Nephron (organoid): ENCODE measurements at regions not wholly inside any gene's neighbourhood (a gene's known extent, or its start where the extent isn't known, plus 50 kb on each side); places are given as distances from the start of the nearest gene placed in this dataset.

Experiments used
- H3K27ac Mint-ChIP-seq, 3 experiments: 2 replicates each; pipeline ENCODE4 v1.8.0; 2020; ENCODE audit warnings: mixed read lengths in 3 of 3, mild to moderate bottlenecking in 2 of 3, moderate library complexity in 1 of 3
- H3K27me3 Mint-ChIP-seq: 2 replicates; pipeline ENCODE4 v1.8.0; 2021; ENCODE audit warnings: low read depth, mild to moderate bottlenecking, moderate library complexity, mixed read lengths
- H3K36me3 Mint-ChIP-seq: 2 replicates; pipeline ENCODE4 v1.8.0; 2020; ENCODE audit warnings: low read depth, mixed read lengths
- H3K4me1 Mint-ChIP-seq: 2 replicates; pipeline ENCODE4 v1.8.0; 2020; ENCODE audit warnings: mixed read lengths
- H3K4me3 Mint-ChIP-seq, 3 experiments: 2 replicates each; pipeline ENCODE4 v1.8.0; 2020; ENCODE audit warnings: mild to moderate bottlenecking in 3 of 3, mixed read lengths in 3 of 3, moderate library complexity in 2 of 3
- H3K9me3 Mint-ChIP-seq: 2 replicates; pipeline ENCODE4 v1.8.0; 2020; ENCODE audit warnings: mixed read lengths
- TF ChIP-seq, protein P1 (sequence below), 3 experiments: fragments of 200-600 bp; sonication (generic); IDR thresholded peaks; one replicate each; pipeline ENCODE4 v1.5.0; 2021; ENCODE audit warnings: antibody characterized with exemption in 3 of 3; ENCODE audit not compliant: unreplicated experiment in 3 of 3

DNA sequence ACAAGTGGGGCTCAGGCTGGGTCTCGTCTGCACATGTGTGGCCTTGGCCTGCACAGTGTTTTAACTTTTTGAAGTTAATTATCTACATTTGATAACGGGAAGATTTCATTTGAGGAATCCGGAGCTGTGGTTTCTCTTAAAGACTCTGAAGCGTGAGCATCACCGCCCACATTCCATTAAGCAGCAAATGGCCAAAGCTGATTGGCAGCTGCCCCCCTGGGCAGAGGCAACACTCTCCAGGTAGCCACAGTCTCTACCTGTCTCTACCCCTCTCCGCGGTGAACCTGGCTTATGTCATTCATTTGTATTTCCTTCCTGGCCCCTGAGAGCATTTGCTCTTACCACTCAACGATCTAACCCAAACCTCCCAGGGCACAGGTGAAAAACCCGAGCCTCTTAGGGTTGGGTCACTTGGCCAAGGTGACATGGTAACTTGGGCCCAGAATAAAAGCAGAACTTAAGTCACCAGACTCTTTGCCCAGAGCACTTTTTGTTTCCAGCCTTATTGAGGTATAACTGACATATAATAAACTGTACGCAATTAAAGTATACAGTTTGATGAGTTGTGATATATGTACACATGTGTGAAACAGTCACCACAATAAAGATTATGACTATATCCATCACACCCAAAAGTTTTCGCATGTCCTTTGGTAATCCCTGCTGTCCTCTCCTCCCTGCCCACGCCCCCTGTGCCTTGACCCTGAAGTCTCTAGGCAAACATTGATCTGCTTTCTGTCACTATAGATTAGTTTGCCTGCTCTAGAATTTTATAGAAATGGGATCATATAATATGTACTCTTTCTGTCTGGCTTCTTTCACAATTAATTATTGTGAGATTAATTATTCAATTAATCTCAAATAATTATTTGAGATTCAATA lies 245.7 kb upstream of the HES1 start:
- peaks cover 8% of the 10 kb centered on the region for H3K9me3 Mint-ChIP-seq
- TF ChIP-seq, protein P1, sequence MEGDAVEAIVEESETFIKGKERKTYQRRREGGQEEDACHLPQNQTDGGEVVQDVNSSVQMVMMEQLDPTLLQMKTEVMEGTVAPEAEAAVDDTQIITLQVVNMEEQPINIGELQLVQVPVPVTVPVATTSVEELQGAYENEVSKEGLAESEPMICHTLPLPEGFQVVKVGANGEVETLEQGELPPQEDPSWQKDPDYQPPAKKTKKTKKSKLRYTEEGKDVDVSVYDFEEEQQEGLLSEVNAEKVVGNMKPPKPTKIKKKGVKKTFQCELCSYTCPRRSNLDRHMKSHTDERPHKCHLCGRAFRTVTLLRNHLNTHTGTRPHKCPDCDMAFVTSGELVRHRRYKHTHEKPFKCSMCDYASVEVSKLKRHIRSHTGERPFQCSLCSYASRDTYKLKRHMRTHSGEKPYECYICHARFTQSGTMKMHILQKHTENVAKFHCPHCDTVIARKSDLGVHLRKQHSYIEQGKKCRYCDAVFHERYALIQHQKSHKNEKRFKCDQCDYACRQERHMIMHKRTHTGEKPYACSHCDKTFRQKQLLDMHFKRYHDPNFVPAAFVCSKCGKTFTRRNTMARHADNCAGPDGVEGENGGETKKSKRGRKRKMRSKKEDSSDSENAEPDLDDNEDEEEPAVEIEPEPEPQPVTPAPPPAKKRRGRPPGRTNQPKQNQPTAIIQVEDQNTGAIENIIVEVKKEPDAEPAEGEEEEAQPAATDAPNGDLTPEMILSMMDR (IDR thresholded peaks at IDR 0.05; ENCODE audit: unreplicated experiment in 3 of 3) = no peak
- H3K27ac Mint-ChIP-seq = no peak overlapping the region
- peaks cover 4% of the 10 kb centered on the region for H3K36me3 Mint-ChIP-seq
- no peak overlapping the region for H3K4me3 Mint-ChIP-seq
- peaks cover 14% of the 10 kb centered on the region for H3K4me1 Mint-ChIP-seq
- H3K27me3 Mint-ChIP-seq = peaks cover 7% of the 10 kb centered on the region

DNA sequence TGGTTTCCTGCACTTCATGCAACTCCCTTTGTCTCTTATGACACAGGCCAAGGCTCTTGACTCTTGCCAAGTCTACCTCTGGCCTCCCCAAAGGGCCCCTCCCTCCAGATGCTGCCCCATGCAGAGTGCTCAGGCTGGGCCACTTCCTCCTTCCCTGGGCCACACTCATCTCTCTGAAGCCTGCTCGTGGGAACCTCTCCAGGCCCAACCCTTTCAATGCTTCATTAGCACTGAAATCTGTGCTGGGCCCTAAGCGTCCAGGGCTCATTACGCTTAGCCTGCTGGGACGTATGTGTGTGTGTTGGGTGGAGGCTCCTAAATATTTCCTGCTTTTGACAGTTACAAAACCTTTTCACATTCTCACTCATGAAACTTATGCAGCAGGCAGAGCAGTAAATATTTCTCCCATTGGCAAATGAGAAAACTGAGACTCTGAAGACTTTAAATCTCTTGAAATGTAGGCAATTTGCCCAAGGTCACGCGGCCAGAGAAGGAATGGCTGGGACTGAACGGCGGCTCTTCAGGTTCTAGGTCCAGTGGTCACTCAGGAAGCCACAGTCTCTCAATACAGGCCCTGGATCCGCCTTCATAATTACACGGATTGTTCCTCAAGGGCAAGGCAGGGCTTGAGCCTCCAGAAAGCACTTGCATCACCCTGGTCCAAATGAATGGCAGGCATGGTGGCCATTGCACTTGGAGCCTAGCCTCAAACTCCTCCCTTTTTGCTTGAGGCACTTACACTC lies 241.7 kb upstream of the HES1 start:
- no peak overlapping the region for H3K4me3 Mint-ChIP-seq
- no peaks in the 10 kb centered on the region for H3K9me3 Mint-ChIP-seq
- peaks cover 47% of the 10 kb centered on the region for H3K4me1 Mint-ChIP-seq
- TF ChIP-seq, protein P1 (IDR thresholded peaks at IDR 0.05; ENCODE audit: unreplicated experiment in 3 of 3) = no peak
- peaks cover 5% of the 10 kb centered on the region for H3K27me3 Mint-ChIP-seq
- H3K27ac Mint-ChIP-seq = peak overlapping the region; percentile 71 to 80 (median 75)
- no peaks in the 10 kb centered on the region for H3K36me3 Mint-ChIP-seq

DNA sequence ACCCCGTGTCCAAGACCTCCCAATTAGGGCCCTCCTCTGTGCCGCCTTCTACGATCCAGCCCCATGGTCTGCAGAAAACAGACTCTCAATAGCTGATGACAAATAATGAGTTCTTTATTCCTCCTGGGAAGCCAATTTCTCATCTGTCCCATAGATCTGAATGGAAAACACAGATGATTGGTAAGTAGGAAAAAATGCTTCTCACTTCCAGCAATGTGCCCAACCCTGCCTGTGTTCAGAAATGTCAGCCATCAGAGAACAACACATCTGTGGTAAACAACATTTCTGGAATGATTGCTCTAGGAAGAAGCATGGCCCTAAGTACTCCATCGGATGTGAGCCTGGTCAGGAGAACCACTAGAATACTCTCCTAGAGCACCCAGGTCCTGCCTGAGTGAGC lies 240.5 kb upstream of the HES1 start:
- H3K9me3 Mint-ChIP-seq = peaks cover 3% of the 10 kb centered on the region
- TF ChIP-seq, protein P1 (IDR thresholded peaks at IDR 0.05; ENCODE audit: unreplicated experiment in 3 of 3) = no peak

DNA sequence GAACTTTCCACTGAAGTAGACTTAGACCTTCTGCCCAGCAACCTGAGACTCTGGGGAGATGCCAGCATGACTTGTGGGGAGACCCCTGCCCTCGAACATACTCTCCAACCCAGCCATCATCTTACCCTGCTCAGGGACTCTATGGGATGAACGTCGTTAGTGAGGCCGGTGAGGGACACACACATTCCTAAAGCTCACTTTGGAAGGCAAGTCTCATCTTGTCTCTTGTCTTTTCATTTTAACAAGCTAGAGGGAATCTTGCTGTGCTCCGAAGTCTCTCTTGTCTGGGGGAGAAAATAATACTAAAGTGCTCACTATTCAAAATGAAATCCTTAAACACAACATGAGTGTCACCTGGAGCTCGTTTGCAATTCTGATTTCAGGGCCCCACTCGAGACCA lies 239.5 kb upstream of the HES1 start:
- Mint-ChIP-seq H3K4me1 (peaks cover 54% of the 10 kb centered on the region), H3K4me3 (no peak overlapping the region), H3K36me3 (no peaks in the 10 kb centered on the region), H3K27ac (peak overlapping the region in 1 of 3 experiments; percentile 65), H3K27me3 (peaks cover 3% of the 10 kb centered on the region), H3K9me3 (peaks cover 3% of the 10 kb centered on the region)
- TF ChIP-seq, protein P1 (IDR thresholded peaks at IDR 0.05; ENCODE audit: unreplicated experiment in 3 of 3) = no peak

More for the DNA sequence above, 240.5 kb upstream of the HES1 start:
- H3K27ac Mint-ChIP-seq = peak overlapping the region in 2 of 3 experiments; percentile 3 to 5
- peaks cover 52% of the 10 kb centered on the region for H3K4me1 Mint-ChIP-seq
- H3K27me3 Mint-ChIP-seq = peaks cover 3% of the 10 kb centered on the region
- H3K4me3 Mint-ChIP-seq = no peak overlapping the region
- H3K36me3 Mint-ChIP-seq = no peaks in the 10 kb centered on the region

DNA sequence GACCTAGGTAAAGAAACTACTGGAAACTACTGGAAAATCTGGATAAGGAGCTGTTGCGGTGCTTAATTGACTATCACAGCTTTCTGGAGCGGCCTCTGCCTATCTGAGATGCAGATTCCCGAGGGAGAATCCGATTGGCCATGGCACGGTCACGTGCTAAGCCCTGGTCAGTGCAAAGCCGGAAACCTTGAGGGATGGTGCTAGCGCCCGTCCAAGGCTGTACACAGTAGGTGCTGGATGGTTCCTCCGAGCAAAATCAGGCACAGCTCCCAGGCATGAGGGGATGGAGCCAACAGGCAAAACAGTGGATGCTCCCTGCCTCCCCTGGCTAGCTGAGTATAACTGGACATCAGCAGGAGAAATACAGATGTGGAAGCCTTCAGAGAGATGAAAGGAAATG lies 238.7 kb upstream of the HES1 start:
- Mint-ChIP-seq H3K27ac (peak overlapping the region; percentile 26 to 65 (median 62)), H3K36me3 (no peaks in the 10 kb centered on the region), H3K9me3 (peaks cover 3% of the 10 kb centered on the region), H3K4me1 (peaks cover 58% of the 10 kb centered on the region), H3K4me3 (peak overlapping the region in 1 of 3 experiments; percentile 42), H3K27me3 (peaks cover 8% of the 10 kb centered on the region)
- TF ChIP-seq, protein P1 (IDR thresholded peaks at IDR 0.05; ENCODE audit: unreplicated experiment in 3 of 3) = no peak
